Activated CD8-positive, alpha-beta memory T cell treated with anti-CD3 and anti-CD28 coated beads for 4 hours (primary cell): ENCODE measurements at regions not wholly inside any gene's neighbourhood (a gene's known extent, or its start where the extent isn't known, plus 50 kb on each side); places are given as distances from the start of the nearest gene placed in this dataset.
"Not testable (repeated sequence)": the region's sequence is repeated elsewhere in the genome, so short reads cannot be mapped to it uniquely, and the experiment has no call there.

Source experiments
- DNase-seq, 2 donors: peaks; one replicate each; pipeline ENCODE4 v3.0.0-alpha.2; 2020; ENCODE audit warnings: low read depth in 2 of 2

DNA sequence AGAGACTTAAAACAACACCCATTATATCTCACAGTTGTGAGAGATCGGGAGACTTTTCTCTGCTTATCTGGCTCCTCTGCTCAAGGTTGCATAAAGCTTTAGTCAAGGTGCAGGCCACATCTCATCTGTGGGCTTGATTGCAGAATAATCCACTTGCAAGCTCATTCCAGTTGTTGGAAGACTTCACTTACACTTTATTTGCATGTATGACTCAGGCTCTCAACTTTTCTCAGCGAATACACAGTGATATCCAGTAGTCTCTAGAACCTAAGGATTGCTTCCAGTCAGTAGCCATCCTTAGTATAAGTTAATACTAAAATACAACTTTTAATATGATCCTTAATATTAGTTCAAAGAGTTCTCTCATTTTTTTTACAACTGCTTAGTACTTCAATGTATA, 435.5 kb upstream of the NRG3 start:
- DNase-seq, result no peak

- DNase-seq, result not testable (repeated sequence)
Observed at GRCh38 chr10:81441624-81442023, 433.4 kb upstream of the NRG3 start.

DNA sequence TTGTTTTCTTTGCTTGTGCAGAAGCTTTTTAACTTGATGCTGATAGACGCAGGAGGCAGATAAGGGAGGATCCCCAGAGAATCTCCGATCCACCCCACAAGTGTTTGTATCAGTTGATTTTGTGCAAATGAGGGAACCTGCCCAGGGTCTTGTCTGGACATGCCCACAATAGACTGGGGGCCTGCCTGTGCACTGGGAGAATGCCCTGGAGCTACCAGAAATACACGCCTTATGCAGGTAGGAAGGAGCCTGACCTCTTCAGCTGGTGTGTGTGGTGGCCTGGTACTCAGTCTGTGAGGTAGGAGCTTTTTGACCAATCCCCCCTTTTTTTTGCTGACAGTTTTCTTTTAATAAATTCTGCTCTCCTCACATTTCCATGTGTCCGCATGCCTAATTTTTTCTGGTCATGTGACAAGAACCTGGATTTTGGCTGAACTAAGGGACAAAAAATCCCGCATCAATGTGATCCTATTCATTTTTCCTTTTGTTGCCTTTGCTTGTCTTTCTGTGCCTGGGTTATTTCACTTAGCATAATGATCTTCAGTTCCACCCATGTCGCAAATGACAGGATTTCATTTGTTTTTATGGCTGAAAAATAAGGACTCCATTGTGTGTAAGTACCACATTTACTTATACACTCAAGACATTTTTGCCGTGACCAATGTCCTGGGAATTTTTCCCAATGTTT, 430.6 kb upstream of the NRG3 start:
- DNase-seq, result no peak

DNA sequence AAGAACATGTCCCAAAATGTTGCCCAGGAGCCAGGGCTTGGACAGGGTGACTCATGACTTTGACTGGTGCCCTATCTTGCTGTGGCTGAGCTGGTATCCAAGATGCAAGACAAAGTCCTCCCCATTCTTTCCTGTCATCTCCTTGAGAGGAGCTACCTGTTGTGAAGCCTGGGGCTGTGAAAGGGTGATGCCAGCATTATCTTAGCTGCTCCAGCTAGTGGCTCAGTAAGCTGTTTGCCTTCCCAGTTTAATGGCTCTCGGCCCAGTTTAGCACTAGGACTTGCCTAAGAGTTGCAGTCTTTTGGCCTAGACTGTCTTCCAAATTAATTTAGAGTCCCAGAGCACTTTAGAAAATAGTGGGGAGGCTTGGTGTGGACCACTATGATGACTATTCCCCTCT, 424.3 kb upstream of the NRG3 start:
- no peak for DNase-seq

GRCh38 chr10:81472927-81473470, 402.0 kb upstream of the NRG3 start:
- DNase-seq, result no peak

DNA sequence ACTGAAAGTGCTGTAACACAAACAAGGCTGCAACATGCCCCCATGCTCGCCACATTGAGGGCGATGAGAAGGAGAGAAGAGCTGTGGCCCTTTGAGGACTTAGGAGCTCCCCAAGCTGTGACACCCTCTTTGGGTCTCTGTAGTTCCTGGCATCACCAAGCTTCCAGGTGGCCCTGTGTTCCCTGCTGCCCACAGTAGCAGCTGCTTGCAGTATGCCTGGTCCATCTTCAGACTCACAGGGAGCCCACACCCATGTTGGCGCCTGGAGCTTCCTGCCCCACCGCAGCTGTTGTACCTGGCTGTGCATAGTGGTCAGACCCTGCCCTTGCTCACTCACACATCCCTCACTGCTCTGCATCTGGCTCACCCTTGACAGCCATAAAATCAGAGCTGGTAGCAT, 401.2 kb upstream of the NRG3 start:
- DNase-seq, result no peak

DNA sequence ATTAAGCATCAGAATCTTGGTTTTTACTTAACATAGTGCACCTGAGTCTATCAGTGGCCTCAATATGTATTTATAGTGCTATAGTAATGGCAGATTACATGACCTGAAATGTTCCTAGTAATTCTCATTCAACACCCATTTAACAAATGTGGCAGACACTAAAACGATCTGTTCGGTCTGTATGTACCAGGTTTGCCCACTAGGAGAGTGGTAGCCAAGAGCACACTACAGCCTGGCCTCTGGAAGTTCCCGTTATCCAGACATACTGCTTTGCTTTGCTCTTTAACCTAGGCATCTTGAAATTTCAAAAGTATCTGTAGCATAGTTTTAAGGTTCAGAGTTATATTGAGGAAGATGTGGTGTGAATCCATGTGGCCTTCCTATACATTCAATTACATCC, 395.7 kb upstream of the NRG3 start:
- no peak for DNase-seq

DNA sequence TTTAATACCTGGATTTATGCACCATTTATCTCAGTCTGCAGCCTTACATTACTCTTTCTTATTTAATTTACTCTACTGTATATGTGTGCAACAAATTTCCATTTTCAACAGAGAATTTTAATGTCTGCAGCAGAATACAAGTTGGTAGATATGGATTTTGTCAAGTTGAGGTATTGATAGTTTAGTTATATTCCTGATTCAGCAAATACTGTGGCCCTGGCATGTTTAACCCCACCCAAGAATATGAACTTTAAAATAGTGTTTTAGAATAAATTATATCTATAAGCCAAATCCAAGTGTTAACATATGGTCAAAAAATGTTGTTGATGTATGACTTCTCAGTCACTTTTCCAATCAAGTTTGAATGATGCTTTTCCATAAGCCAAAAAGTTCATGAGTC, 378.4 kb upstream of the NRG3 start:
- DNase-seq, result no peak

- DNase-seq, result no peak
Observed at GRCh38 chr10:81498011-81498551, 376.9 kb upstream of the NRG3 start.

DNA sequence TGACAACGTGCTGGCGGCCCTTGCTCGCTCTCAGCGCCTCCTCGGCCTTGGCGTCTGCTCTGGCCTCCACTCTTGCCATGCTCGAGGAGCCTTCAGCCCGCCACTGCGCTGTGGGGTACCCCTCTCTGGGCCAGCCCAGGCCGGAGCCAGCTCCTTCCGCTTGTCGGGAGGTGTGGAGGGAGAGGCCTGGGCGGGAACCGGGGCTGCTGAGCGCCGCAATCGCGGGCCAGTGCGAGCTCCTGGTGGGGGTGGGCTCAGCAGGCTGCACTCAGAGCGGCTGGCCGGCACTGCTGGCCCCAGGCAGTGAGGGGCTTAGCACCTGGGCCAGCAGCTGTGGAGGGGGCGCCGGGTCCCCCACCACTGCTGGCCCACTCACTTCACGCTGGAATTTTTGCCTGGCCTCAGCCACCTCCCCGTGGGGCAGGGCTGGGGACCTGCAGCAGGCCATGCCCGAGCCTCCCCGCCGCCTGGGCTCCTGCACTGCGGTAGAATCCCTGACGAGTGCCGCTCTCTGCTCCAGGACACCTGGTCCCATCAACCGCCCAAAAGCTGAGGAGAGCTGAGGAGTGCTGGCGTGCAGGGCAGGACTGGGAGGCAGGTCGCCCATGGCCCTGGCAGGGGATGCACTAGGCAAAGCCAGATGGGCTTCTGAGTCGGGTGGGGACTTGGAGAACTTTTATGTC, 372.2 kb upstream of the NRG3 start:
- DNase-seq, result no peak

DNA sequence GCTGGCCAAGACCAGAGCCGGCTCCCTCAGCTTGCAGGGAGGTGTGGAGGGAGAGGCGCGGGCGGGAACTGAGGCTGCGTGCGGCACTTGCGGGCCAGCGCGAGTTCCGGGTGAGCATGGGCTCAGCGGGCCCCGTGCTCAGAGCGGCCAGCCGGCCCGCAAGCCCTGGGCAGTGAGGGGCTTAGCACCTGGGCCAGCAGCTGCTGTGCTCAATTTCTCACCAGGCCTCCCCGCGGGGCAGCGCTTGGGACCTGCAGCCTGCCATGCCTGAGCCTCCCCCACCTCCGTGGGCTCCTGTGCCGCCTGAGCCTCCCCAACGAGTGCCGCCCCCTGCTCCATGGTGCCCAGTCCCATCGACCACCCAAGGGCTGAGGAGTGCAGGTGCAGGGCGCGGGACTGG, 369.2 kb upstream of the NRG3 start:
- not testable (repeated sequence) for DNase-seq

GRCh38 chr10:81514811-81515210, 360.2 kb upstream of the NRG3 start:
- DNase-seq, result no peak

- no peak for DNase-seq
Observed at GRCh38 chr10:81520688-81521087, 354.3 kb upstream of the NRG3 start.

- DNase-seq, result no peak
Observed at GRCh38 chr10:81524467-81524866, 350.5 kb upstream of the NRG3 start.

GRCh38 chr10:81532403-81532802, 342.6 kb upstream of the NRG3 start:
- no peak for DNase-seq

GRCh38 chr10:81534991-81535390, 340.0 kb upstream of the NRG3 start:
- DNase-seq, result no peak

DNA sequence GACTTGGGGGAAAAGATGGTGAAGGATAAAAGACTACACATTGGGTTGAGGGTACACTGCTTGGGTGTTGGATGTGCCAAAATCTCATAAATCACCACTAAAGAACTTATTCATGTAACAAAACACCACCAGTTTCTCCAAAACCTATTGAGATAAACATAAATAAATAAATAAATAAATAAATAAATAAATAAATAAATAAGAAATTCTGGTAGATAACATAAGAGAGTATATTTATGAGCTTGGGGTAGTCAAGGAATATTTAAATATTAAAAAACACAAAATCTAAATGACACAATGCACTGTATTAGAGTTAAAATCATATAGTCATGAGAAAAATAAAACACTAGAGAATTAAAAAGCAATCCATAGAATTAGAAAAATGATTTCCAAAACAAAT, 333.5 kb upstream of the NRG3 start:
- no peak for DNase-seq

DNA sequence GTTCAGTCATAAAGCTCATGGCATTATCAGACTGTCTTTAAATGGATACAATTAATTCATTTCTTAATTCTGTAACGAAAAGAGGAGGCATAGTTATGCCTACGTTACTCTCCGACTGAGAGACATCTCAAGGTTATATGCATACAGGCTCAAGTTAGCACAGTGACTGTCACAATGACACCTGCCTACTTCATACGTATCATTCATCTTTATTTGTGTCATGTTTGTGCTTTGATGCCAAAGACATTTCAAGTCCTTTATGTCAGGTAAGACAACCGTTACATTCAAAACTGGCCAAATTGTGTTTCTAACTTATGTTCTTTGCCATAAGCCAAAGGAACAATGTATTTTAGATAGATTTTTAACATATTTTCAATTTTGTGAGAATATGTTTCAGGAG, 328.8 kb upstream of the NRG3 start:
- no peak for DNase-seq

GRCh38 chr10:81548160-81548559, 326.8 kb upstream of the NRG3 start:
- DNase-seq, result no peak

- DNase-seq, result no peak
Observed at GRCh38 chr10:81564143-81564542, 310.9 kb upstream of the NRG3 start.

GRCh38 chr10:81569488-81569887, 305.5 kb upstream of the NRG3 start:
- no peak for DNase-seq

GRCh38 chr10:81570349-81570748, 304.6 kb upstream of the NRG3 start:
- DNase-seq, result no peak
